Memory B cell (primary cell): ENCODE measurements at regions not wholly inside any gene's neighbourhood (a gene's known extent, or its start where the extent isn't known, plus 50 kb on each side); places are given as distances from the start of the nearest gene placed in this dataset.
A peak's percentile ranks its signal among the peaks of the same experiment; 100 is the strongest.

Source experiments
- ATAC-seq: fragments of 150-1000 bp; cut with Tn5 transposase; 2 replicates; pipeline ENCODE4 v1.10.0; 2021; ENCODE audit warnings: low read depth, mild to moderate bottlenecking, moderate library complexity
- DNase-seq, 2 donors: peaks; one replicate each; pipeline ENCODE4 v3.0.0; 2022; ENCODE audit warnings: low spot score in 2 of 2
- H3K27ac Mint-ChIP-seq: one replicate; pipeline ENCODE4 v1.8.0; 2022; ENCODE audit warnings: mild to moderate bottlenecking, moderate library complexity, mixed read lengths
- H3K27me3 Mint-ChIP-seq: one replicate; pipeline ENCODE4 v1.8.0; 2022; ENCODE audit warnings: mixed read lengths
- H3K36me3 Mint-ChIP-seq: one replicate; pipeline ENCODE4 v1.8.0; 2022; ENCODE audit warnings: mild to moderate bottlenecking, mixed read lengths
- H3K4me1 Mint-ChIP-seq: one replicate; pipeline ENCODE4 v1.8.0; 2022; ENCODE audit warnings: mixed read lengths
- H3K4me3 Mint-ChIP-seq: one replicate; pipeline ENCODE4 v1.8.0; 2022; ENCODE audit warnings: mild to moderate bottlenecking, moderate library complexity, mixed read lengths
- H3K9me3 Mint-ChIP-seq: one replicate; pipeline ENCODE4 v1.8.0; 2022; ENCODE audit warnings: mixed read lengths

DNA sequence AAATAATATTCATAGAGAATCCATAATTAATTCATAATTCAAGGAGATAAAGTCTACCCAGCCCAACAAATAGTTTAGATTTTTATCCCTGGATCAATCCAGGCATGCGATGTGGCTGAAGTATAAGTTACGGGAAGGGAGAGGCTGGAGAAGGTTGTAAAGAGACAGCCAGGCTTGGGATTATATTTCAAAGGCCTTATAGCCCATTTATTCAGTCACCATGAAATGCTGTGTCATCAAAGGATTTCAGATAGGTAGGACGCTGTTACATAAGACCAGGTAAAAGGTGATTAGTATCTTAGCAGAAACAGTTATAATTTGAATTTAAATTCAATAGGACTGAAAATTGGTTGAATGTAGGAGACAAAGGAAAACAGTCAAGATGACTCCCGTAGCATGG is 73.0 kb upstream of the NFKB1 start:
- Mint-ChIP-seq H3K4me1 (no peaks in the 10 kb centered on the region), H3K27ac (no peak overlapping the region), H3K36me3 (no peaks in the 10 kb centered on the region), H3K4me3 (no peak overlapping the region), H3K27me3 (no peaks in the 10 kb centered on the region), H3K9me3 (no peaks in the 10 kb centered on the region)
- DNase-seq (no peak), ATAC-seq (no peak)

DNA sequence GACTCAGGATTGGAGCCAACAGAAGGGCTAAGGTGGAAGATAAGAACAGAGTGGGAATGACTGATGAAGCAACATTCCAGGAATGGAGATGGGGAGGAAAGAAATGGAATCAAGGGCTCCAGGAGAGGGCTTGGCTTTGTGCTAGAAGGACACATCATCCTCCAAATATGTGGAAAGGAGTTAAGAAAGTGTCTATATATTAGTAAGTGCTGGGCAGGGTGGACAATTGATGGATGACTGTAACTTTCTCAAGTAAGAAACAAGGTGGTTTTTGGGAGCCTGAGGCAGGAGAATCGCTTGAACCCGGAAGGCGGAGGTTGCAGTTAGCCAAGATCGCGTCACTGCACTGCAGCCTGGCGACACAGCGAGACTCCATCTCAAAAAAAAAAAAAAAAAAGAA is 71.6 kb upstream of the NFKB1 start:
- H3K27me3 Mint-ChIP-seq, result no peaks in the 10 kb centered on the region
- H3K27ac Mint-ChIP-seq, result no peak overlapping the region
- peaks cover 1% of the 10 kb centered on the region for H3K9me3 Mint-ChIP-seq
- DNase-seq (no peak), ATAC-seq (no peak)
- H3K36me3 Mint-ChIP-seq, result no peaks in the 10 kb centered on the region
- H3K4me3 Mint-ChIP-seq, result no peak overlapping the region
- no peaks in the 10 kb centered on the region for H3K4me1 Mint-ChIP-seq

DNA sequence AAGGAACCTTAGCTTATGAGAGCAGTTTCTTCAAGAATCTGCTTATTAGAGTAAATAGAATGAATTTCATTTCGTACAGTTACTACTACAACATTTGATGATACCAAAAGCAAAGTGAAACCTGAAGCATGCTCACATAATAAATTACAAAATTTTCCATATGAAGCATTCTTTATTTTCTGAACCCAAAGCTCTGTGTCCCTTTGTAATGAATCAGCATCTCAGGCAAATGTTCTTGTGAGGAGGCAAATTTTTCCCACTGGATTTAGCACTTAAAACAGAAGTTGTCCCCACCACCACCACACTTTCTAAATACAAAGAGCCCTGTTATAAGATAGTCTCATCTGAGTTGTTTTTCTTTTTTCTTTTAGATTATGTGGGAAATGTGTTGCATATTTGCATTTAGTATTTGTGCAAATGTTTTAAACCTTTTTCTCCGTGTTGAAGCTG is 70.7 kb upstream of the NFKB1 start:
- Mint-ChIP-seq H3K9me3 (peaks cover 3% of the 10 kb centered on the region), H3K4me1 (no peaks in the 10 kb centered on the region), H3K36me3 (no peaks in the 10 kb centered on the region), H3K4me3 (peak overlapping the region; percentile 91), H3K27ac (no peak overlapping the region), H3K27me3 (no peaks in the 10 kb centered on the region)
- DNase-seq (no peak), ATAC-seq (no peak)

DNA sequence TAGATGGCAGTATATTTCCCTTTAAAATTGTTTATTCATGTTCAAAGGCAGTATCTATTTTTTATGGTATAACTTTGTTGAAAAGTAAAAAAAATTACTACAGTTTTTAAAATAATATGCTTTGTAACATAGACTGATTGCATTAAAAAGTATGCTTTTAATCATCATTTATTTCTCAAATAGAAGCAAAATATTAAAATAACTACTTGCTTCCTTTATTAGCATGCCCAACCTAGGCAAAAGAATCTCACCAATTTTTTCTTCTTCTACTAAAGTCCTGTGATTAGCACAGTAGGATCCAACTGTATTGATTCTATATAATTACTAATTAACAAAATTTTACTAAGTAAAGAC is 69.6 kb upstream of the NFKB1 start:
- no peak for DNase-seq
- Mint-ChIP-seq H3K9me3 (peaks cover 3% of the 10 kb centered on the region), H3K36me3 (no peaks in the 10 kb centered on the region), H3K27me3 (no peaks in the 10 kb centered on the region), H3K4me1 (no peaks in the 10 kb centered on the region), H3K27ac (no peak overlapping the region), H3K4me3 (peak overlapping the region; percentile 91)
- ATAC-seq, result no peak

DNA sequence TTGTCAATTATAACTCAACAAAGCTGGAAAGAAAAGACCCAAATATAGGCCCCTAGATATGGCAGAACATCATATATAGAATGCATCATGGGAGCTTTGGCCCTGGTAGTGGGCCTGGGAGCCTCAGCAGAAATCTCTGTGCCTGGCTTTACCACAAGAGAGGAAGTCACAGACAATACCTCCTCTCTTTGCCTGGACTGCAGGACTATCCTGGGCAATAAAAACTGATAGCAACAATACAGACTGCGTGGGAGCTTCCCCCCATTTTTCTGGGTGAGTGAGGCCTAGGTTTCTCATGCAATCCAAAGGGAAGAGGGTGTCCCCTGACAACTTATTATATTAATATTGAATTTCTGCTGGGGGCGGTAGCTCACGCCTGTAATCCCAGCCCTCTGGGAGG is 64.0 kb upstream of the NFKB1 start:
- H3K9me3 Mint-ChIP-seq, result peaks cover 3% of the 10 kb centered on the region
- no peak overlapping the region for H3K27ac Mint-ChIP-seq
- no peak for DNase-seq

DNA sequence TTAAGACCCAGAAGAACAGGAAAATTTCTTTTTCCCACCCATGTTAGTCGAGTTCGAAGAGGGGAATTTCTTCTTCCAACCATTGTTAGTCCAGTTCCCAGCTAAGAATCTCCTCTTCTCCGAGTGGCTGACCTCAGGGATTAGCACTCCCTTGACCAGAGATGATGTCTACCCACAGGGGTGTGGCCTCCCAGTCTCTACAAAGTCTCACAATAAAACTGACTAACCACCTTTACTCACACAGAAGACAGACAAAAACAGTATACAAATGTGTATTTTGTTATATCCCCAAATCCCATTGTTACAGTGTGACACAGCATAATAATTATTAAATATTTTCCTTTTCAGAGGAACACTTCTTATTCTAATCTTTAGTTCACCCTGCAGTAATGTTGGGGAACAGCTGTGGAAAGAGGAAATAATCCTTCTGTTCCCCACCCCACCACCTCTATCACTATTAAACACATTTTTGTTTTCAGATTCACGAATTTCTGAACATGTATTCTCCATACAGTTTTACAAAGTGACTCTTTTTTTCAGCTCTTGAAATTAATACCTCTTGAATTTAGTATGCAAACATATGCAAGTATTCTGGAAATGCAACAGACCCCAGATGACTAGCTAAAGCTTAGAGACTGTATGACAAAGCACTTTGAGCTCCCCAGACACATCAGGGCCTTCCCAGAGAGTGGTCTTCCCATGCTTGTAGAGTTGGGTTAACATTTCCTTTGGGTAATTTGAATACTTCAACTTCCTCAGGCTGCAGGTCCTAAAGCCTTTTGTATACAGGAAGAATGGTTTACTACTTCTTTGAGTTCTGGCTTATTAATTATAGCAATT is 62.5 kb upstream of the NFKB1 start:
- H3K36me3 Mint-ChIP-seq, result no peaks in the 10 kb centered on the region
- H3K27ac Mint-ChIP-seq, result no peak overlapping the region
- peaks cover 3% of the 10 kb centered on the region for H3K9me3 Mint-ChIP-seq
- ATAC-seq (no peak), DNase-seq (no peak)
- peaks cover 2% of the 10 kb centered on the region for H3K27me3 Mint-ChIP-seq
- H3K4me3 Mint-ChIP-seq, result no peak overlapping the region
- no peaks in the 10 kb centered on the region for H3K4me1 Mint-ChIP-seq

More for the DNA sequence above, 64.0 kb upstream of the NFKB1 start:
- H3K4me3 Mint-ChIP-seq, result no peak overlapping the region
- H3K27me3 Mint-ChIP-seq, result no peaks in the 10 kb centered on the region
- no peaks in the 10 kb centered on the region for H3K4me1 Mint-ChIP-seq
- no peak for ATAC-seq
- no peaks in the 10 kb centered on the region for H3K36me3 Mint-ChIP-seq

DNA sequence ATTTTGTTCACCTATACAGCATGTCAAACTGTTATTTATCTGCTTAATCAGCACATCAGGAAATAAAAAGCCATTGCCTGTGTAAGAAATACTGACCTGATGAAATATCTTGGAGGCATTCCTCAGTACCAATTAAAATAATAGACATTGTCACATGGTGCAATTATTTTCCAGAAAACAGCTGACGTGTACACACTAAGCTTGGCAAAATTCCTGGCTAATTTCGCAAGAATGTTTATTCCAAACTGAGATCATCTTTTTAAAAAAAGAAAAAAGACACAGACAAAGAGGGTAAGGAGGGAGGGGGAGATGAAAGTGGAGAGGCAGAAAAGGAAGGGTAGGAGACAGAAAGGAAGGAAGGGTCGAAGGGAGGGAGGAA is 61.9 kb upstream of the NFKB1 start:
- H3K4me3 Mint-ChIP-seq, result no peak overlapping the region
- H3K27ac Mint-ChIP-seq, result no peak overlapping the region
- DNase-seq (no peak), ATAC-seq (no peak)
- H3K4me1 Mint-ChIP-seq, result no peaks in the 10 kb centered on the region
- H3K27me3 Mint-ChIP-seq, result peaks cover 2% of the 10 kb centered on the region
- H3K36me3 Mint-ChIP-seq, result no peaks in the 10 kb centered on the region
- H3K9me3 Mint-ChIP-seq, result peaks cover 3% of the 10 kb centered on the region

DNA sequence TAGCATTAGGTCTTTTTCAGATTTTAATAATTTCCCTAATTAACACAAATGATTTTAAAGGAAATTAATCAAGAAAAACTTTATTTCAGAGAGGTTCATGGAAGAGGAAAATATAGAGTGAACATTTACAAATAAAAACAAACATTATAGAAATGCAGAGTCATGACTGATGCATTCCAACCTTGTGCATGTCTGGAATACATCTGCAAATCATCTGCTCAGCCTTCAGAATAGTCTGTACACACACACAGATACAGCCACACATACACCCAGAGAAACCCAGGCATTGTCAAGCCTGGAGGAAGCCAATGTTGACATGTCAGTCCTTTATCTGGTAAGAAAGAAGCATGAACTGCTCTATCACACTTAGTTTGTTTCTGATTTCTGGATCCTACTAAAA is 61.3 kb upstream of the NFKB1 start:
- DNase-seq (no peak), ATAC-seq (no peak)
- Mint-ChIP-seq H3K9me3 (no peaks in the 10 kb centered on the region), H3K4me1 (no peaks in the 10 kb centered on the region), H3K36me3 (no peaks in the 10 kb centered on the region), H3K27me3 (peaks cover 2% of the 10 kb centered on the region), H3K4me3 (no peak overlapping the region), H3K27ac (no peak overlapping the region)

DNA sequence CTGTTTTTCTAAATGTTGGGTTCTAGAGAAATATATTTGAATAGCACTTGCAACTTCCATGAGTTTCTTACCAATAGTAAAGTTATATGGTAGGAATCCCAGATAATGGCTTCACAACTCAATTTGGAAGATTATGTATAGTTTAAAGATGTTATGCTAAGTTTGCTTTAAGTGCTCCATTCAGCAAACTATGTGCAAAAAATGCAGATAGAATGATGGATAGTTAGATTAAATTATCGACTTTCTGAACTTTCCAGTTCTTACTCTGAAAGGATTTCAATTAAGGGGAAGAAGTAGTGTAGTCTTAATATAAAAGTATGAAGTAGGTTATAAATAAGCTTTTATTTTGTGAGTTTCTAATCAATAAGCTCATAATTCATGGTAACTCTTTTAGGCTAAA is 60.7 kb upstream of the NFKB1 start:
- no peak for ATAC-seq
- no peaks in the 10 kb centered on the region for H3K36me3 Mint-ChIP-seq
- no peak overlapping the region for H3K27ac Mint-ChIP-seq
- no peaks in the 10 kb centered on the region for H3K9me3 Mint-ChIP-seq
- no peak for DNase-seq
- no peak overlapping the region for H3K4me3 Mint-ChIP-seq
- no peaks in the 10 kb centered on the region for H3K4me1 Mint-ChIP-seq
- H3K27me3 Mint-ChIP-seq, result peaks cover 2% of the 10 kb centered on the region

DNA sequence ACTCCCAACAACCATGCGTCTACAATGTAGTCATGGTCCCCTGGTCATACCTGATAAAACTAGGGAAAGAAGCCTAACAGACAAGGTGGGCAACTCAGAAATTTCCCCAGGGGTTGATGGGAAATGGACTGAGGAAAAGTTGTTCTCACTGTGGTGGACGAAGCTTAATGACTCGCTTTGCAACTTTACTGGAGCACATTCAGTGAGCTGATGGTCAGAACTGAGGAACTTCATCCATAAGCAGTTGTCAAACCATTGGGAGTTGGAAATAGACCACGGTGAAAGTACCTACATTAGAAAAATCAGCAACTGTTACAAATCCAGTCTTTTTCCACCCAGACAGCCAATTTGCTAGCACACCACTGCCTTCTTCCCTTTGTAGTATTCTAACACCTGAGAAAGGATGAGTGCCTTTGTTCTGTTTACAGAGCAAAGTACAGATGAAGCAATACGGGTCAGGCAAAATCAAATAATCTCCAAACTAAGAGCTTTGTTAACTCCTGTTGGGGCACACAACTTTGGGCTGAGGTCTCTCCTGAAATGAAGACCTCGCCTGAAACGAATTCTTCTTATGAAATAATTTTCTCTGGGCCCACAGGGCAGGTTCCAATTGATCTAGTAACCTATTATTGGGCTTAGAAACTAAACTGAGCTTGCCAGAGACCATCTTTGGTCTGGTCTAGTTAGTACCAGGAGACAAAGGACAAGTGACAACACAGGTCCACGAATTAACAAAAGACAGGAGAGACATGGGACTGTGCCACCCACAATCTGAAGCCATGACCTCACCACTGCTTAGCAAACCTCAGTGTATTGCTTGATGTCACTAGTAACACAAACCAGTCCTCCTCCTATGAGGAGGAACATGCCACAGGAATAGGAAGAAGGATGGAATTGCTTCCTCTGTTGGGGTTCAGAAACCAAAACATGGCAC is 58.9 kb upstream of the NFKB1 start:
- H3K4me1 Mint-ChIP-seq, result no peaks in the 10 kb centered on the region
- no peak overlapping the region for H3K27ac Mint-ChIP-seq
- no peaks in the 10 kb centered on the region for H3K36me3 Mint-ChIP-seq
- no peak overlapping the region for H3K4me3 Mint-ChIP-seq
- H3K27me3 Mint-ChIP-seq, result peaks cover 2% of the 10 kb centered on the region
- DNase-seq (no peak), ATAC-seq (no peak)
- no peaks in the 10 kb centered on the region for H3K9me3 Mint-ChIP-seq

DNA sequence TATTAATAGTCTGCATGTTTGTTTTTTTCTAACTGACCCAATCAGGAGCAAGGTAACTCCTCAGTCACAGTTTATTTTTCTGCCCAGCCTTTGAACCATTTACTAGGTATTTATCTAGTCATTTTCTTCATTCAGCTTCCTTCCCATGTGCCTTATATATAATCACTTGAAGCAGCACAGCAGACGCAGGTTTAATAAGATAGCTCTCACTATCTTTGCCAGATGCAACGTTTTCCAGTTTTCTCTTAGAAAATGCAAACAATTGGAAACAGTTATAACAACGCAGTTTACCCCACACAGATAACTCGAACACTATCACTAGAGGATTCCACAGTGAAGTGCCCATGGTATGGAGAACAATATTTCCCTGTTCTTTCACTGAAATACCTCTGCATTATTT is 56.4 kb upstream of the NFKB1 start:
- Mint-ChIP-seq H3K4me3 (no peak overlapping the region), H3K4me1 (no peaks in the 10 kb centered on the region), H3K9me3 (no peaks in the 10 kb centered on the region), H3K27me3 (peaks cover 2% of the 10 kb centered on the region), H3K36me3 (no peaks in the 10 kb centered on the region), H3K27ac (no peak overlapping the region)
- no peak for DNase-seq
- no peak for ATAC-seq

DNA sequence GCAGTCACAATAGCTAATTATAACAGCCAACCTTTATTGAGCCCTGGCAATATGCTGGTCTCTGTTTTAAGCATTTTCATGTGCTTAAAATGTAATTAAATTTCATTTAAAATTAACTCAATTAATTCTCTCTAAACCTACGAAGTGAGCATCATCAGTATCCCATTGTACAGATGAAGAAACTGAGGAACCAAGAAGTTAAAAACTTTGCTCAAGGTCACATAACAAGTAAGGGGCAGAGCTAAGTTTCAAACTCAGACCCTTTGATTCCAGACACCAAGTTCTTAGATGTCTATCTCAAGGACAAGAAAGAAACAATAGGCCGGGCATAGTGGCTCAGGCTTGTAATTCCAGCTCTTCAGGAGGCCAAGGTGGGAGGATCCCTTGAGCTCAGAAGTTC is 55.9 kb upstream of the NFKB1 start:
- Mint-ChIP-seq H3K4me1 (no peaks in the 10 kb centered on the region), H3K27me3 (peaks cover 2% of the 10 kb centered on the region), H3K27ac (no peak overlapping the region), H3K9me3 (no peaks in the 10 kb centered on the region), H3K4me3 (no peak overlapping the region), H3K36me3 (no peaks in the 10 kb centered on the region)
- DNase-seq (no peak), ATAC-seq (no peak)

DNA sequence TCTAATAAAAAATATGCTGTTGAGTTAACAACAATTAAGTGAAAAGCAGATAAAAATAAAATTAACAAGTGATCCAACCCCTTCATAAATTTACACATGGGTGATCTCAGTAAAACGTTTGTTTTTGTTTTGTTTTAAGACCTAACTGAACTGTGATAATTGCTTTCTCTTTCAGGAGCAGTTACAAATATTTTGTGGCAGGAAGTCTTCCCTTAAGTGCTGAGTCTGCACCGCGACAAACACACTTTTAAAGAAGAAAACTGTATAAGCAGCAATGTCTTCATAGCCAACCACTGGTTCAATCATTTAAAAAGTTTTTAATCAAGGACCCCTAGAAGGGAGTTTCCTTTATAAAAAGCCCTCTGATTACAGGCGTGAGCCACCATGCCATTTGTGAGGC is 53.7 kb upstream of the NFKB1 start:
- no peak overlapping the region for H3K4me3 Mint-ChIP-seq
- no peaks in the 10 kb centered on the region for H3K36me3 Mint-ChIP-seq
- no peaks in the 10 kb centered on the region for H3K9me3 Mint-ChIP-seq

DNA sequence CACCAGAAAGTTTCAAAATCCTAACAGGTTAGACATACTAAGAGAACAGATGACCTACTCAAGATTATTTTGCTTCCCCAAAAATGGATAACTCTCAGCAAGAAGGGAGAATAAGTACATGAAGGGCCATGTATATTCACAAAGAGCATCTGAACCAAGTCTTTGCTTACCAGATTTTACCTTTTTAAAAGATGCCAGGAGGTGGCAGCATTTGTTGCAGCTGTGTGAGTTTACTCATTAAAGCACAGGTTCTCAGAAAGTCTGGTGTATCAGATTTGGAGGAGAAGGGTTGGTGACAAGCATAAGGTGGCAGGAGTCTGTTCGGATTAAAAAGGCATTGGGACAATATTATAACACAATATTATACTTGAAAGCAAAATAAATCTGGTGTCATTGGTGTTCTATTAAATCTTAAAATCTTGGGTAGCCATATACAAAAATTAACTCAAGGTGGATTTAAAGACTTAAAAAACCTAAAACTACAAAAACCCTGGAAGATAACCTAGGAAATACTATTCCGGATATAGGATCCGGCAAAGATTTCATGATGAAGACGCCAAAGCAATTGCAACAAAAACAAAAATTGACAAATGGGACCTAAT is 51.3 kb upstream of the NFKB1 start:
- no peaks in the 10 kb centered on the region for H3K4me1 Mint-ChIP-seq
- H3K27ac Mint-ChIP-seq, result no peak overlapping the region
- H3K4me3 Mint-ChIP-seq, result no peak overlapping the region
- no peaks in the 10 kb centered on the region for H3K36me3 Mint-ChIP-seq
- DNase-seq (peak; percentile 28 to 57), ATAC-seq (peak; percentile 83)
- no peaks in the 10 kb centered on the region for H3K9me3 Mint-ChIP-seq
- no peaks in the 10 kb centered on the region for H3K27me3 Mint-ChIP-seq

More for the DNA sequence above, 53.7 kb upstream of the NFKB1 start:
- Mint-ChIP-seq H3K4me1 (no peaks in the 10 kb centered on the region), H3K27ac (no peak overlapping the region), H3K27me3 (peaks cover 2% of the 10 kb centered on the region)
- DNase-seq (no peak), ATAC-seq (no peak)
